Left ventricle myocardium inferior (tissue), 1 donor: ENCODE measurements at regions not wholly inside any gene's neighbourhood (a gene's known extent, or its start where the extent isn't known, plus 50 kb on each side); places are given as distances from the start of the nearest gene placed in this dataset.

Experiments used
- DNase-seq: peaks from one replicate; pipeline ENCODE4 v3.0.0-alpha.2; 2020
- H3K27ac ChIP-seq: fragments of 200-600 bp; replicated peaks from 2 replicates; pipeline ENCODE4 v1.8.0; 2021
- H3K27me3 ChIP-seq: fragments of 200-600 bp; 2 replicates; pipeline ENCODE4 v1.8.0; 2021; ENCODE audit warnings: low read depth
- H3K36me3 ChIP-seq: fragments of 200-600 bp; 2 replicates; pipeline ENCODE4 v1.8.0; 2021
- H3K4me1 ChIP-seq: fragments of 200-600 bp; 2 replicates; pipeline ENCODE4 v1.8.0; 2021
- H3K4me3 ChIP-seq: fragments of 200-600 bp; 2 replicates; pipeline ENCODE4 v1.8.0; 2021; ENCODE audit warnings: mild to moderate bottlenecking, moderate library complexity
- H3K9me3 ChIP-seq: fragments of 200-600 bp; replicated peaks from 2 replicates; pipeline ENCODE4 v1.8.0; 2021
- intact Hi-C: fragments of 100-400 bp; cut with micrococcal nuclease; formaldehyde crosslinking; loops from one replicate; pipeline ENCODE4 v1.11.0; 2022
- TF ChIP-seq, protein P1 (sequence below): fragments of 200-600 bp; IDR thresholded peaks from 2 replicates; pipeline ENCODE4 v1.8.0; 2021; ENCODE audit warnings: antibody characterized with exemption, mild to moderate bottlenecking, borderline replicate concordance
- donor health status: DM: no; HTN: yes; CAD: no; lungs with severe emphysema.

- DNase-seq = no peak
- H3K9me3 ChIP-seq = peaks cover 2% of the 10 kb centered on the region
- H3K4me3 ChIP-seq = peak overlapping the region; percentile 38
- TF ChIP-seq, protein P1, sequence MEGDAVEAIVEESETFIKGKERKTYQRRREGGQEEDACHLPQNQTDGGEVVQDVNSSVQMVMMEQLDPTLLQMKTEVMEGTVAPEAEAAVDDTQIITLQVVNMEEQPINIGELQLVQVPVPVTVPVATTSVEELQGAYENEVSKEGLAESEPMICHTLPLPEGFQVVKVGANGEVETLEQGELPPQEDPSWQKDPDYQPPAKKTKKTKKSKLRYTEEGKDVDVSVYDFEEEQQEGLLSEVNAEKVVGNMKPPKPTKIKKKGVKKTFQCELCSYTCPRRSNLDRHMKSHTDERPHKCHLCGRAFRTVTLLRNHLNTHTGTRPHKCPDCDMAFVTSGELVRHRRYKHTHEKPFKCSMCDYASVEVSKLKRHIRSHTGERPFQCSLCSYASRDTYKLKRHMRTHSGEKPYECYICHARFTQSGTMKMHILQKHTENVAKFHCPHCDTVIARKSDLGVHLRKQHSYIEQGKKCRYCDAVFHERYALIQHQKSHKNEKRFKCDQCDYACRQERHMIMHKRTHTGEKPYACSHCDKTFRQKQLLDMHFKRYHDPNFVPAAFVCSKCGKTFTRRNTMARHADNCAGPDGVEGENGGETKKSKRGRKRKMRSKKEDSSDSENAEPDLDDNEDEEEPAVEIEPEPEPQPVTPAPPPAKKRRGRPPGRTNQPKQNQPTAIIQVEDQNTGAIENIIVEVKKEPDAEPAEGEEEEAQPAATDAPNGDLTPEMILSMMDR = no peak
- no peaks in the 10 kb centered on the region for H3K36me3 ChIP-seq
- peak overlapping the region; percentile 36 for H3K27ac ChIP-seq
- no peaks in the 10 kb centered on the region for H3K27me3 ChIP-seq
- intact Hi-C loops = no loop called here
- H3K4me1 ChIP-seq = peaks cover 24% of the 10 kb centered on the region
Observed at GRCh38 chr6:17032590-17032987, 69.3 kb upstream of the STMND1 start.

- intact Hi-C loops = no loop called here
- H3K36me3 ChIP-seq = no peaks in the 10 kb centered on the region
- no peak overlapping the region for H3K4me3 ChIP-seq
- DNase-seq = no peak
- no peaks in the 10 kb centered on the region for H3K27me3 ChIP-seq
- H3K27ac ChIP-seq = peak overlapping the region; percentile 36
- TF ChIP-seq, protein P1 = no peak
- H3K9me3 ChIP-seq = no peaks in the 10 kb centered on the region
- H3K4me1 ChIP-seq = peaks cover 24% of the 10 kb centered on the region
Observed at GRCh38 chr6:17031961-17032360, 69.9 kb upstream of the STMND1 start.

DNA sequence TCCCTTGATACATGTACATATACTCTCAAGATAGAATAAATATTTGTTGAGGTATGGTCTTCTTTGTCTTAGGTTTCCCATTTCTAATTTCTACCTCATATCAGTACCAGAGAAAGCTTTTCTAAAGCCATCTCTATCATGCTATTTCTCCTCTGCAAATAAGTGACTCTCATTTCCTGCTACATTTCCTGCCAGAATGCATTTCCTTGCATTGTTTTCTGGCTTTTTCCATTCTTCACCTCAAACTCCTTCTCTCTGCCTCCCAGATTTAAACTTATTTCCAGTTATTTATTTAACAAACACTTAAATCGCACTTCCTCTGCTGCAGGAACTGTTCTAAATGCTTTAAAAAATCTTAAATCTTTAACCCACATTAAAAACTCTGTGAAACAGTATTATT, 74.4 kb upstream of the STMND1 start:
- peaks cover 9% of the 10 kb centered on the region for H3K4me1 ChIP-seq
- no peak overlapping the region for H3K4me3 ChIP-seq
- no peaks in the 10 kb centered on the region for H3K36me3 ChIP-seq
- TF ChIP-seq, protein P1 = no peak
- no peaks in the 10 kb centered on the region for H3K27me3 ChIP-seq
- peaks cover 23% of the 10 kb centered on the region for H3K9me3 ChIP-seq
- no peak for DNase-seq
- no peak overlapping the region for H3K27ac ChIP-seq
- intact Hi-C loops = no loop called here

GRCh38 chr6:17022604-17023003, 79.2 kb upstream of the STMND1 start:
- no peak for DNase-seq
- Histone ChIP-seq H3K4me3 (no peak overlapping the region), H3K4me1 (no peaks in the 10 kb centered on the region), H3K27me3 (no peaks in the 10 kb centered on the region), H3K9me3 (peaks cover 23% of the 10 kb centered on the region), H3K36me3 (no peaks in the 10 kb centered on the region), H3K27ac (no peak overlapping the region)
- TF ChIP-seq, protein P1 = no peak
- intact Hi-C loops = no loop called here

DNA sequence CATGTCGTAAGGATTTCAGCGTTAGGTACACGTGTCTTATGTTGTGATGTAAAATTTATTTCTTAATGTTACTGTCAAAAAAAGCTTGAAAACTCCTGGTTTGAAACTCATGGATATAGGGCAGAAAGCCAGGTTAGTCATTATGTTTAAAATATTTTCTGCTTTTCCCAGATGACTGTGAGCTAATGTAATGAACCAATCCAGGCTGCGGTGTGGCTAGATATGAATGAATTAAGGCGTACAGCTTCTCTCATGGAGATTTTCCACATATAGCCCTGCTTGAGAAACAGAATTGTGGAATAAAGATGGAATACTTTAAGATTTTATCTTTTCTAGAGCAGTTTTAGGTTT, 80.3 kb upstream of the STMND1 start:
- TF ChIP-seq, protein P1 = no peak
- intact Hi-C loops = no loop called here
- H3K4me1 ChIP-seq = no peaks in the 10 kb centered on the region
- H3K4me3 ChIP-seq = no peak overlapping the region
- no peak for DNase-seq
- H3K27ac ChIP-seq = no peak overlapping the region
- H3K9me3 ChIP-seq = peaks cover 23% of the 10 kb centered on the region
- no peaks in the 10 kb centered on the region for H3K36me3 ChIP-seq
- H3K27me3 ChIP-seq = no peaks in the 10 kb centered on the region
